Suprapubic skin (tissue), 4 donors: ENCODE measurements at regions not wholly inside any gene's neighbourhood (a gene's known extent, or its start where the extent isn't known, plus 50 kb on each side); places are given as distances from the start of the nearest gene placed in this dataset.

Experiments
- CTCF ChIP-seq, 2 donors: fragments of 200-600 bp in 1 of 2; fragments of 450-650 bp in 1 of 2; sonication (generic) in 1 of 2; IDR thresholded peaks; one replicate each; pipeline ENCODE4 v1.5.1; 2016 to 2019; ENCODE audit warnings: antibody characterized with exemption in 2 of 2, mild to moderate bottlenecking in 1 of 2, moderate library complexity in 1 of 2
- POLR2A ChIP-seq, 2 donors: fragments of 450-650 bp; IDR thresholded peaks; one replicate each; pipeline ENCODE4 v1.6.1; 2017; ENCODE audit warnings: antibody characterized with exemption in 2 of 2, mild to moderate bottlenecking in 2 of 2, moderate library complexity in 2 of 2
- POLR2AphosphoS5 ChIP-seq, 3 donors: sonication (generic); formaldehyde crosslinking; IDR thresholded peaks; one replicate each; pipeline ENCODE4 v1.6.1; 2017; ENCODE audit warnings: antibody characterized with exemption in 3 of 3

GRCh38 chr6:84870672-84871071, 106.3 kb upstream of the TBX18 start:
- TF ChIP-seq POLR2AphosphoS5 (IDR thresholded peaks at IDR 0.05) (no peak), CTCF (IDR thresholded peaks at IDR 0.05) (no peak), POLR2A (IDR thresholded peaks at IDR 0.05) (no peak)
